ENCODE measurements at regions not wholly inside any gene's neighbourhood (a gene's known extent, or its start where the extent isn't known, plus 50 kb on each side); places are given as distances from the start of the nearest gene placed in this dataset.

GRCh38 chr9:135009794-135010585, 77.5 kb upstream of the OLFM1 start:
- DNase-seq = no peak

GRCh38 chr9:135010586-135010860, 76.9 kb upstream of the OLFM1 start:
- DNase-seq = no peak

DNA sequence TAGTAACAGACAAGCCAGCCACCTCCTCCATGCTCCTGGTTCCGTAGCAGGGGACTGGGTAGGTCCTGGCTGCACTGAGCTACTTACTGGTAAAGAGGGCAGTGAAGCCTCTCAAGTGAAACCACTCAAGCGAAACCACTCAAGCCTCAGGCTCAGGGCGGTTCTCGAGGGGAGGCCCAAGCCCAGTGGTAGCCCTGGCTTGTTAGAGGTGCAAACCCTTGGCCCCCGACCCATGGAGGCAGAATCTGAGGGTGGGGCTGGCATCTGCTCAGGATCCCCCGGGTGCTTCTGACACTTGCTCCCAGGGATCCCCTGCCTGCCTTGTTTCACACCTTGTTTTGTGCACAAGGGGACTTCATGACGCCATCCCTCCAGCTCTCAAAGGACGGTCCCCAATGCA, 76.5 kb upstream of the OLFM1 start:
- no peak for DNase-seq

DNA sequence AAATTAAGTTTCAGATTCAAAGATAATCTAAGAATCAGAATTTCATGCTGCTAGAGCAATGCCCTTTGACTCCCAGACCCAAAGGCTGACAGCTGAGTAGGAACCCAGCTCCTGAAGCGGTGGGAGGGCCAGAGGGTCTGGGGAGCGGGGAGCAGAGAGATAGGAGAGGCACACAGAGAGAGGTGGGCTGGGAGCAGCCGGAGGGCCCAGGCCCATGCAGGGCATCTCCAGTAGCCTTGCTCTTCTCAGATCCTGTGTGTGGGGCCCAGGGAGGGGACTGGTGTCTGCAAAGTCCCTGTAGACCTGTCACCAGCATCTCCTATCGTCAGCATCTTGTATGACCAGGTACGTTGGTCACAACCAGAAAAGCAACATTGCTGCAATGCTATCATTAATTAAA, 75.3 kb upstream of the OLFM1 start:
- DNase-seq = no peak

DNA sequence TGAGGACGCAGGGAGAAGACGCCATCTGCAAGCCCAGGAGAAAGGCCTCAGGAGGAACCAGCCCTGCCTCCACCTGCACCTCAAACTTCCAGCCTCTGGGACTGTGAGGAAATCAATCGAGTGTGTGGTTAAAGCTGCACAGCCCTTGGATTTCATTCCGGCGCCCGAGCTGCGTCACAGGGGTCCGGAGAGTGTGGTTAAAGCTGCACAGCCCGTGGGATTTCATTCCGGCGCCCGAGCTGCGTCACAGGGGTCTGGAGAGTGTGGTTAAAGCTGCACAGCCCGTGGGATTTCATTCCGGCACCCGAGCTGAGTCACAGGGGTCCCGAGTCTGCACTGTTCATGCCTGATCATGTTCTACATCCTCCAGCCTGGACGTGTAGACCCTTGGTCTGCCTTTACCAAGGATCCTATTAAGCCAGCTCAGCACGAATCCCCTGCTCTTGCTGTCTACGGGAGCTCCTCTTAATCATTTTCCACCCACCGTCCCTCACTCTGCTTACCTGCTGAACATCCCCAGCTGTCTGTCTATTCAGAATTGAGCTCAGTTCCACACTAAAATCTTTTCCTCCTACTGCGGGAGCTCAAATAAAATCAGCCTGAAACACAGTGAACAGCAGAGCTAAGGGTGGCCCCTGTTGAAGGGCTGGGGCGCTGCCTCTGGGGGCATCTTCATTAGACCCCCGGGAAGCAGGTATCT, 73.0 kb upstream of the OLFM1 start:
- no peak for DNase-seq

- no peak for DNase-seq
Observed at GRCh38 chr9:135015096-135015495, 72.4 kb upstream of the OLFM1 start.

DNA sequence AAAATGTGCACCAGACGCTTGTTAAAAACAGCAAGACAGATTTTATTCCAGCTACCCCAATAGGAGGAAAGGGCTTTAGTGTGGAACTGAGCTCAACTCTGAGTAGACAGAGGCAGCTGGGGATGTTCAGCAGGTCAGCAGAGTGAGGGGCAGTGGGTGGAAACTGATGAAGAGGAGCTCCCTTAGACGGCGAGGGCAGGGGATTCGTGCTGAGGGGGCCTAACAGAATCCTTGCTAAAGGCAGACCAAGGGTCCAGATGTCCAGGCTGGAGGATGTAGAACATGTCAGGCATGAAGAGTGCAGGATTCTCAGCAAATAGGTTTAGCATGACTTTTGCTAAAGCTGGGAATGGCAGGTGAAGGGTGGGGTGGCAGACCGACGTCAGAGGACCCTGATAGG, 71.9 kb upstream of the OLFM1 start:
- no peak for DNase-seq

GRCh38 chr9:135016037-135016640, 71.3 kb upstream of the OLFM1 start:
- DNase-seq = no peak

DNA sequence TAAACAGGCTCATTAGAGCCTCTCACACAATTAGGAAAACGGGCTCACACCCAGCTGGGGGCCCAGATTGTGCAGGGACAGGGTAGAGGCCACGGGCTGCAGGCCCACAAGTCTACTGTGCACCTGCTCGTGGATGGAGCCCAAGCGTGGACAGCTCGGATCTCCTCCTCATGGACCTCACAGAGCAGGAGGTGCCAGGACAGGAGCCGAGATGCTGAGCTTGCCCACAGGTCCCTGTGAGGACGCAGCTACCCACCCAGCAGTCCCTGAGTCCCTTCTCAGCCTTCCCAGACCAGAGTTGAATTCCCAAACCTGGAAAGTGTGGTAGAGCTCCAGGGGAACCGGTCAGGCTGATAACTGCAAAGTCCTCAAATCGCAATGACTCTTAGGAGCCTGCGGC, 70.6 kb upstream of the OLFM1 start:
- DNase-seq = no peak

- DNase-seq = no peak
Observed at GRCh38 chr9:135017899-135018298, 69.6 kb upstream of the OLFM1 start.

GRCh38 chr9:135018306-135018915, 69.1 kb upstream of the OLFM1 start:
- no peak for DNase-seq

GRCh38 chr9:135019224-135019623, 68.2 kb upstream of the OLFM1 start:
- DNase-seq = no peak

- no peak for DNase-seq
Observed at GRCh38 chr9:135020481-135021392, 66.7 kb upstream of the OLFM1 start.

- no peak for DNase-seq
Observed at GRCh38 chr9:135021393-135021789, 66.1 kb upstream of the OLFM1 start.

DNA sequence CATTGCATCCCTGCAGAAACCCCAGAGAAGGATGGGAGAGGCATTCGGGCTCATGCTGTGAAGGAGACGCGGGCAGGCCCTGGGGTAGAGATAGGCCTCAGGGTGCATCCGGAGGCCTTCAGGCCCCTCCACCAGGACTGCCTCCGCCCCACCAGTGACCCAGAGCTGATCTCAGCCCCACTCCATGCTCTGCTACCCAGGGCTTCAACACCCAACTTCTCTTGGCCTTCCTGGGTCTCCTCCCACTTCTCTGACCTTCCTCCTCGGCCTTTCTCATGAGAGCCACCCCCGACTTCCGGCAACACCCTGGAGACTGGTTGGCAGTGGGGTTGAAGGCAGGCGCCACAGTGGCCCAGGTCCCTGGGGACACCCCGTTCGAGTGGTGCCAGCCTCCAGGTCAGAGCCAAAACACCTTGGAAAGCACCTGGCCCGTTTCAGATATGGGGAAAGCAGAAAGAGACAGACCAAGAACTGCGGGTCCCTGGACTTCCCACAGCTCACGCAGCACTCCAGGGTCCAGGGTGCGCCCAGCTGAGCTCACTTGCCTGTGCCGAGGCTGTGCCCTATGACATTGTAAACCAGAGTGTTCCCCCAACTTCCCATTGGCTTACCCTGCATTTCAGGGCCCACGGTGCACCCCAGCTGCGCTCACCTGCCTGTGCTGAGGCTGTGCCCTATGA, 65.1 kb upstream of the OLFM1 start:
- no peak for DNase-seq

- DNase-seq = no peak
Observed at GRCh38 chr9:135023088-135023785, 64.2 kb upstream of the OLFM1 start.

GRCh38 chr9:135023786-135024405, 63.6 kb upstream of the OLFM1 start:
- no peak for DNase-seq

GRCh38 chr9:135029463-135029862, 58.0 kb upstream of the OLFM1 start:
- DNase-seq = no peak

DNA sequence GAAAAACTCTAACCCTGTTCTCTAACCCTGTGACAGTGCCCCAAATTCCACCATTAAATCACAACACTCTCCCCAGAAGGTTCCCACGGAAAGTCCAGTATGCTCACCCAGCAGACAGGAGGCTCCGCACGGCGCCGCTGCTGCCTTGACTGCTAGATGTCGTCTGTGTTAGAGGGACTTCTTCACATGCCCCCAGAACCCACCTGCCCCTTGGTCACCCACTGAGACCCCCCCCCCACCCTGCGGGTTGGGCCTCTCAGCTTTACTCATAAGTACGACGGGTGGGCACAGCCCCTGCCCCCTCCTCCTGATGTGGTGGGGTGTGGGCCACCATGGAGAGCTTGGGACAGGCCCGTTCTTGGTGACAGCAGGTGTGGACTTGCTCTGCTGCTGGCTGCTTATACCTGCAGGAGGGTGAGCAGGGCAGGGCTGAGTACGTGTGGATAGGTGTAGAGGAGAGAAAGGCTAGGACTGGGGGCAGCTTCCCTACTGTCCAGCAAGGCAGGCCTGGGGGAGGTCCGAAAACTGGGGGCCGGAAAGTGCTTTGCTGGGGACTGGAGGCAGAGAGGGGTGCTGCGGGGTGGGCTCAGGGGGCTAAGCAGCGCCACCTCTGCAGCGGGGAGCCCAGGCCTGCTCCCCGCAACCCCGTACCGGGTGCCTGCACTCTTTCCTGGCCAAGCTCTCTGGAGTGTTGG, 57.5 kb upstream of the OLFM1 start:
- DNase-seq = no peak

GRCh38 chr9:135030566-135031226, 56.8 kb upstream of the OLFM1 start:
- no peak for DNase-seq

All from activated CD8-positive, alpha-beta memory T cell treated with anti-CD3 and anti-CD28 coated beads, Interleukin-2, amount 50 U/mL, for 48 hours (primary cell).